ENCODE measurements at regions not wholly inside any gene's neighbourhood (a gene's known extent, or its start where the extent isn't known, plus 50 kb on each side); places are given as distances from the start of the nearest gene placed in this dataset.

GRCh38 chr16:5581428-5581827 is 483.8 kb upstream of the EEF2KMT start:
- intact Hi-C loops (cut with micrococcal nuclease): no loop called here
- Mint-ChIP-seq H3K4me3 (no peak overlapping the region), H3K27me3 (ENCODE audit: insufficient read depth) (peaks cover 2% of the 10 kb centered on the region), H3K4me1 (ENCODE audit: low read depth) (no peaks in the 10 kb centered on the region), H3K27ac (no peak overlapping the region), H3K36me3 (ENCODE audit: low read depth) (no peaks in the 10 kb centered on the region), H3K9me3 (no peaks in the 10 kb centered on the region)
- no peak for DNase-seq (ENCODE audit: low spot score)

- H3K27me3 Mint-ChIP-seq (ENCODE audit: insufficient read depth): peaks cover 2% of the 10 kb centered on the region
- no peaks in the 10 kb centered on the region for H3K4me1 Mint-ChIP-seq (ENCODE audit: low read depth)
- intact Hi-C loops (cut with micrococcal nuclease): no loop called here
- DNase-seq (ENCODE audit: low spot score): no peak
- no peak overlapping the region for H3K4me3 Mint-ChIP-seq
- H3K9me3 Mint-ChIP-seq: no peaks in the 10 kb centered on the region
- no peak overlapping the region for H3K27ac Mint-ChIP-seq
- no peaks in the 10 kb centered on the region for H3K36me3 Mint-ChIP-seq (ENCODE audit: low read depth)
Measured at GRCh38 chr16:5580772-5581171, 483.2 kb upstream of the EEF2KMT start.

- Mint-ChIP-seq H3K36me3 (ENCODE audit: low read depth) (no peaks in the 10 kb centered on the region), H3K27ac (no peak overlapping the region), H3K4me3 (no peak overlapping the region), H3K27me3 (ENCODE audit: insufficient read depth) (peaks cover 2% of the 10 kb centered on the region), H3K4me1 (ENCODE audit: low read depth) (no peaks in the 10 kb centered on the region), H3K9me3 (no peaks in the 10 kb centered on the region)
- intact Hi-C loops (cut with micrococcal nuclease): no loop called here
- DNase-seq (ENCODE audit: low spot score): no peak
Measured at GRCh38 chr16:5580296-5580695, 482.7 kb upstream of the EEF2KMT start.

DNA sequence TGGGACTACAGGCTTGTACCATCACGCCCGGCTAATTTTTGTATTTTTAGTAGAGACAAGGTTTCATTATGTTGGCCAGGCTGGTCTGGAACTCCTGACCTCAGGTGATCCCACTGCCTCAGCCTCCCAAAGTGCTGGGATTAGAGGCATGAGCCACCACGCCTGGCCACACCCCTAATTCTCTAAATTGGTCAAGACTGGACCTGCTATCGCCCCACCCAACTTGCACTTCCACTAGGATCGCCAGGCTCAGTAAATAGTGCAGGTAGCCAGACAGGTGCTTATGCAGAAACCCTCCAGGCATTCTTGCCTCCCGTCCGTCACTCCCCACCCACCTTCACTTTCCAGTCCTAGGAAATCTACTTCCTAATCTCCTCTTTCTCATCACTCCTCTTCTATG is 481.4 kb upstream of the EEF2KMT start:
- Mint-ChIP-seq H3K36me3 (ENCODE audit: low read depth) (no peaks in the 10 kb centered on the region), H3K27me3 (ENCODE audit: insufficient read depth) (no peaks in the 10 kb centered on the region)
- intact Hi-C loops (cut with micrococcal nuclease): no loop called here

GRCh38 chr16:5577463-5577862 is 479.9 kb upstream of the EEF2KMT start:
- Mint-ChIP-seq H3K36me3 (ENCODE audit: low read depth) (no peaks in the 10 kb centered on the region), H3K4me1 (ENCODE audit: low read depth) (no peaks in the 10 kb centered on the region), H3K27me3 (ENCODE audit: insufficient read depth) (no peaks in the 10 kb centered on the region), H3K27ac (no peak overlapping the region), H3K9me3 (peaks cover 5% of the 10 kb centered on the region), H3K4me3 (no peak overlapping the region)
- intact Hi-C loops (cut with micrococcal nuclease): no loop called here
- no peak for DNase-seq (ENCODE audit: low spot score)

More for the DNA sequence above, 481.4 kb upstream of the EEF2KMT start:
- Mint-ChIP-seq H3K4me3 (no peak overlapping the region), H3K9me3 (no peaks in the 10 kb centered on the region), H3K4me1 (ENCODE audit: low read depth) (no peaks in the 10 kb centered on the region), H3K27ac (no peak overlapping the region)
- DNase-seq (ENCODE audit: low spot score): no peak

- H3K36me3 Mint-ChIP-seq (ENCODE audit: low read depth): no peaks in the 10 kb centered on the region
- H3K4me3 Mint-ChIP-seq: no peak overlapping the region
- H3K9me3 Mint-ChIP-seq: peaks cover 18% of the 10 kb centered on the region
- DNase-seq (ENCODE audit: low spot score): no peak
- no peak overlapping the region for H3K27ac Mint-ChIP-seq
- no peaks in the 10 kb centered on the region for H3K27me3 Mint-ChIP-seq (ENCODE audit: insufficient read depth)
- intact Hi-C loops (cut with micrococcal nuclease): no loop called here
- no peaks in the 10 kb centered on the region for H3K4me1 Mint-ChIP-seq (ENCODE audit: low read depth)
Measured at GRCh38 chr16:5575646-5576245, 478.2 kb upstream of the EEF2KMT start.

DNA sequence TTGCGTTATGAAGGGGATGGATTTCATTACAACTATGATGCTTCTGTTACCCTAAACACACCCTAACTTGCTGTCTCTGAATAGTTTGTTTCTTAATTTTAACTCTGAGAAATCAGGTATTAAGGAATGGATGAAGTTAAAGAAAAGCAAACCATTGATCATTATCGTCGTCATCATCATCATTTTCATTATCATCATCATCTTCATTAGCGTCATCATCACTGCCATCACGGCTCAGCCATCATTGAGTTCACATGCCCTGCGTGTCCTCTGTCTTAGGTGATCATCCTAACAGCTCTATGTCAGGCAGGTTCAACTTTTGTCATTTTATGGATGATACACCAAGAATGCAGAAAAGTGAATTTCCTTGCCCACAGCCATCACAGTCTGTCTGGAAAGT is 477.5 kb upstream of the EEF2KMT start:
- no peak overlapping the region for H3K27ac Mint-ChIP-seq
- no peaks in the 10 kb centered on the region for H3K4me1 Mint-ChIP-seq (ENCODE audit: low read depth)
- DNase-seq (ENCODE audit: low spot score): no peak
- no peaks in the 10 kb centered on the region for H3K27me3 Mint-ChIP-seq (ENCODE audit: insufficient read depth)
- intact Hi-C loops (cut with micrococcal nuclease): no loop called here
- H3K36me3 Mint-ChIP-seq (ENCODE audit: low read depth): no peaks in the 10 kb centered on the region
- H3K9me3 Mint-ChIP-seq: peaks cover 19% of the 10 kb centered on the region
- no peak overlapping the region for H3K4me3 Mint-ChIP-seq

- Mint-ChIP-seq H3K4me1 (ENCODE audit: low read depth) (no peaks in the 10 kb centered on the region), H3K36me3 (ENCODE audit: low read depth) (no peaks in the 10 kb centered on the region), H3K4me3 (no peak overlapping the region), H3K9me3 (peaks cover 24% of the 10 kb centered on the region), H3K27me3 (ENCODE audit: insufficient read depth) (no peaks in the 10 kb centered on the region), H3K27ac (no peak overlapping the region)
- intact Hi-C loops (cut with micrococcal nuclease): no loop called here
- no peak for DNase-seq (ENCODE audit: low spot score)
Measured at GRCh38 chr16:5572056-5572455, 474.5 kb upstream of the EEF2KMT start.

- Mint-ChIP-seq H3K27me3 (ENCODE audit: insufficient read depth) (no peaks in the 10 kb centered on the region), H3K4me3 (no peak overlapping the region), H3K36me3 (ENCODE audit: low read depth) (no peaks in the 10 kb centered on the region), H3K4me1 (ENCODE audit: low read depth) (no peaks in the 10 kb centered on the region), H3K27ac (no peak overlapping the region), H3K9me3 (peaks cover 24% of the 10 kb centered on the region)
- DNase-seq (ENCODE audit: low spot score): no peak
- intact Hi-C loops (cut with micrococcal nuclease): no loop called here
Measured at GRCh38 chr16:5571446-5571845, 473.9 kb upstream of the EEF2KMT start.

DNA sequence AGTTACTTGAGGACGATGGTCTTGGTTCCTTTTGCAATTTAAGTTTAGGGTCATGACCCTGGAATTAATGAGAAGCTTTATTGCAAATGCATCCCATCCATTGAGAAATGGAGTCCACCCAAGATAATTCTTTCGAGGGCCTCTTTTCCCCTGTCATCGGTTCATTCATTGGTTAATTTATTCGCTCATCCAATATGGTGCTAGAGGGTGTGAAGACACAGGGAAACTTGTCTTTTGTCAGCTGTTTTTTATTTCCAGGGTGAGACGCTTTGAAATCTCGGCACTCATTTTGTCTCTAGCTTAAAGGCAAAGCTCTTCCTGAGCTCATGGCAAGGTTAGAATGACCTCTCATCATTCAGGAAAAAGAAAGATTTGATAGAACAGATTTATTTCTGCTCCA is 464.2 kb upstream of the EEF2KMT start:
- intact Hi-C loops (cut with micrococcal nuclease): no loop called here
- no peaks in the 10 kb centered on the region for H3K27me3 Mint-ChIP-seq (ENCODE audit: insufficient read depth)
- no peak overlapping the region for H3K4me3 Mint-ChIP-seq
- no peaks in the 10 kb centered on the region for H3K4me1 Mint-ChIP-seq (ENCODE audit: low read depth)
- H3K27ac Mint-ChIP-seq: no peak overlapping the region
- peaks cover 24% of the 10 kb centered on the region for H3K9me3 Mint-ChIP-seq
- H3K36me3 Mint-ChIP-seq (ENCODE audit: low read depth): no peaks in the 10 kb centered on the region
- DNase-seq (ENCODE audit: low spot score): no peak

- Mint-ChIP-seq H3K4me1 (ENCODE audit: low read depth) (no peaks in the 10 kb centered on the region), H3K9me3 (peaks cover 24% of the 10 kb centered on the region), H3K36me3 (ENCODE audit: low read depth) (no peaks in the 10 kb centered on the region), H3K27me3 (ENCODE audit: insufficient read depth) (no peaks in the 10 kb centered on the region), H3K27ac (no peak overlapping the region), H3K4me3 (no peak overlapping the region)
- DNase-seq (ENCODE audit: low spot score): no peak
- intact Hi-C loops (cut with micrococcal nuclease): no loop called here
Measured at GRCh38 chr16:5560084-5560483, 462.5 kb upstream of the EEF2KMT start.

DNA sequence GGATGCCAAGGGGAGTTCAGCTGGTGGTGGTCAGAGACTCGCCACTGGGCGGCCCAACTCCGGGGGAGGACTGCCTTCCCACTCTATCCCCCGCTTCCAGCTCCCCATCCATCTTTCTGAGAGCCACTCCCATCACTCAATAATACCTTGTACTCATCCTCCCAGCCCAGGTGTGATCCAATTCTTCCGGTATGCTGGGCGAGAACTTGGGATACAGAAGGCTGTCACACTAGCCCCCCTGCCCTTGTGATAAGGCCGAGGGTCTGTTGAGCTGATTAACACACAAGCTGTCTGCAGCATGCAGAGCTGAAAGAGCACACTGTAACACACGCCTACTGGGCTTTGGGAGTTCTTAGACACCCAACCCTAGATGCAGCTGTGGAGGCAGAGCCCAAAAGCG is 460.4 kb upstream of the EEF2KMT start:
- H3K36me3 Mint-ChIP-seq (ENCODE audit: low read depth): no peaks in the 10 kb centered on the region
- H3K27ac Mint-ChIP-seq: no peak overlapping the region

GRCh38 chr16:5557448-5557847 is 459.9 kb upstream of the EEF2KMT start:
- intact Hi-C loops (cut with micrococcal nuclease): no loop called here
- DNase-seq (ENCODE audit: low spot score): no peak
- H3K27me3 Mint-ChIP-seq (ENCODE audit: insufficient read depth): no peaks in the 10 kb centered on the region

More for the DNA sequence above, 460.4 kb upstream of the EEF2KMT start:
- H3K4me3 Mint-ChIP-seq: no peak overlapping the region
- H3K9me3 Mint-ChIP-seq: peaks cover 24% of the 10 kb centered on the region
- intact Hi-C loops (cut with micrococcal nuclease): no loop called here
- no peak for DNase-seq (ENCODE audit: low spot score)
- no peaks in the 10 kb centered on the region for H3K27me3 Mint-ChIP-seq (ENCODE audit: insufficient read depth)
- H3K4me1 Mint-ChIP-seq (ENCODE audit: low read depth): no peaks in the 10 kb centered on the region

DNA sequence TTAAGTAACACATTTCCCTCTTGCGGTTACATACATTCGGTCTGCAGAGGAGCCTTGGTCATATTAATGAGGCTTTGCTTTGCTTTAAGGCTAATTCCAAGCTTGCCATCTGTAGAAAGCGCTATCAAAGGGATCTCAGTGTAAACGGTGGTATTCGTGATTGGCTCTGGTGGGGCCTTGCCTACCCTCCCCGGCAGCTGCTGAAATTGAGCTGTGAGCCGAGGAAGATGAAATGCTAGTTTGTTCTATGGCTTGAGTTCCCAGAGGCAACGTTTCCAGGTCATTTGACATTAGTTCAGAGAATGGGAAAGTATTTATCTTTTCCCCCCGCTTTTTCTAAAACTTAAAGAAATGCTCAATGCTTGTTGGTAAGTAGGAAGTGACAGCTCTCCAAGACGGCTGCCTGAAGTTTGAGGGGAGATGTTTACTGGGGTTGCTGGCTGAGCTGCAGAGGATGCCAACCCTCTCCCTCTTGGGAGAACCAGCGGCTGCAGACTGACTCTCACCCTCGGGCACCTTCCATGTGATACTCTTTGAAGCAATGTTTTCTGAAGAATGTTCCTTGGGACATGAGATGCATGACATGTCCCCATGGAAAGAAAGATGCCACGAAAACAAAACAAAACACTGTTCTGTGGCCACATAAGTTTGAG is 458.7 kb upstream of the EEF2KMT start:
- Mint-ChIP-seq H3K36me3 (ENCODE audit: low read depth) (no peaks in the 10 kb centered on the region), H3K9me3 (peaks cover 18% of the 10 kb centered on the region), H3K27me3 (ENCODE audit: insufficient read depth) (no peaks in the 10 kb centered on the region), H3K27ac (no peak overlapping the region), H3K4me1 (ENCODE audit: low read depth) (no peaks in the 10 kb centered on the region), H3K4me3 (no peak overlapping the region)
- intact Hi-C loops (cut with micrococcal nuclease): no loop called here
- DNase-seq (ENCODE audit: low spot score): no peak

More at GRCh38 chr16:5557448-5557847, 459.9 kb upstream of the EEF2KMT start:
- H3K9me3 Mint-ChIP-seq: peaks cover 24% of the 10 kb centered on the region
- no peak overlapping the region for H3K4me3 Mint-ChIP-seq
- no peaks in the 10 kb centered on the region for H3K4me1 Mint-ChIP-seq (ENCODE audit: low read depth)
- no peaks in the 10 kb centered on the region for H3K36me3 Mint-ChIP-seq (ENCODE audit: low read depth)
- H3K27ac Mint-ChIP-seq: no peak overlapping the region
